MM.1S (cell line): ENCODE measurements at regions not wholly inside any gene's neighbourhood (a gene's known extent, or its start where the extent isn't known, plus 50 kb on each side); places are given as distances from the start of the nearest gene placed in this dataset.

ENCODE experiments used
- EZH2phosphoT487 ChIP-seq: fragments of 300-600 bp; sonication (generic); IDR thresholded peaks from 2 replicates; pipeline ENCODE4 v1.6.1; 2018; ENCODE audit warnings: antibody characterized with exemption, low read length
- TF ChIP-seq, protein P1 (sequence below): fragments of 300-600 bp; sonication (generic); IDR thresholded peaks from 2 replicates; pipeline ENCODE4 v1.5.1; 2016; ENCODE audit warnings: antibody characterized with exemption, low read length, mixed read lengths

DNA sequence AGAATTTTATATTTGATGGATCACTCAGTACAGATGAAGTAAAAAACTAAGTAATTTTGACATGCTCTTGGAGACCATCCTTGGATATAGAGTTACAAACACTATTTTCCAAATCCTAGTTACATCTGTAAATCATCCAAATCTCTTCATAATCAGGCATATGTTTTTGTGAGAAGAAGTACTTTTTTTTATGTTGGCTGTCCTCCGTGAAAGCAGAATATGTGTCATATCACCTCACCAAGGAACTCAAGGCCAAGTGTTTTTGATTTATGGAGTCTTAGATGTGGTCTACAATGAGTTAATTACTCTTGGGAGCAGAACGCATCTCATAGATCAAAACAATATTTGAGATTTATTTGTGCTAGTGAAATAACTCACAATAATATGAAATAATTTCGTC lies 416.5 kb upstream of the TGFBR2 start:
- TF ChIP-seq, protein P1, sequence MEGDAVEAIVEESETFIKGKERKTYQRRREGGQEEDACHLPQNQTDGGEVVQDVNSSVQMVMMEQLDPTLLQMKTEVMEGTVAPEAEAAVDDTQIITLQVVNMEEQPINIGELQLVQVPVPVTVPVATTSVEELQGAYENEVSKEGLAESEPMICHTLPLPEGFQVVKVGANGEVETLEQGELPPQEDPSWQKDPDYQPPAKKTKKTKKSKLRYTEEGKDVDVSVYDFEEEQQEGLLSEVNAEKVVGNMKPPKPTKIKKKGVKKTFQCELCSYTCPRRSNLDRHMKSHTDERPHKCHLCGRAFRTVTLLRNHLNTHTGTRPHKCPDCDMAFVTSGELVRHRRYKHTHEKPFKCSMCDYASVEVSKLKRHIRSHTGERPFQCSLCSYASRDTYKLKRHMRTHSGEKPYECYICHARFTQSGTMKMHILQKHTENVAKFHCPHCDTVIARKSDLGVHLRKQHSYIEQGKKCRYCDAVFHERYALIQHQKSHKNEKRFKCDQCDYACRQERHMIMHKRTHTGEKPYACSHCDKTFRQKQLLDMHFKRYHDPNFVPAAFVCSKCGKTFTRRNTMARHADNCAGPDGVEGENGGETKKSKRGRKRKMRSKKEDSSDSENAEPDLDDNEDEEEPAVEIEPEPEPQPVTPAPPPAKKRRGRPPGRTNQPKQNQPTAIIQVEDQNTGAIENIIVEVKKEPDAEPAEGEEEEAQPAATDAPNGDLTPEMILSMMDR, result no peak
- TF ChIP-seq EZH2phosphoT487, result no peak
